HFFc6 (cell line): ENCODE measurements at regions not wholly inside any gene's neighbourhood (a gene's known extent, or its start where the extent isn't known, plus 50 kb on each side); places are given as distances from the start of the nearest gene placed in this dataset.

Experiments
- DNase-seq: peaks from one replicate; pipeline ENCODE4 v3.0.0-alpha.2; 2018
- H3K27ac Mint-ChIP-seq: 2 replicates; pipeline ENCODE4 v1.8.0; 2020; ENCODE audit warnings: mild to moderate bottlenecking, mixed read lengths
- H3K27me3 Mint-ChIP-seq: 2 replicates; pipeline ENCODE4 v1.8.0; 2021; ENCODE audit warnings: mild to moderate bottlenecking, moderate library complexity, mixed read lengths; ENCODE audit not compliant: insufficient read depth
- H3K36me3 Mint-ChIP-seq: 2 replicates; pipeline ENCODE4 v1.8.0; 2021; ENCODE audit warnings: low read depth, mixed read lengths
- H3K4me1 Mint-ChIP-seq: 2 replicates; pipeline ENCODE4 v1.8.0; 2020; ENCODE audit warnings: low read depth, mixed read lengths
- H3K4me3 Mint-ChIP-seq: 2 replicates; pipeline ENCODE4 v1.8.0; 2020; ENCODE audit warnings: mild to moderate bottlenecking, moderate library complexity, mixed read lengths
- H3K9me3 Mint-ChIP-seq: 2 replicates; pipeline ENCODE4 v1.8.0; 2020; ENCODE audit warnings: mild to moderate bottlenecking, mixed read lengths
- TF ChIP-seq, protein P1 (sequence below): fragments of 200-600 bp; sonication (generic); IDR thresholded peaks from 2 replicates; pipeline ENCODE4 v1.5.0; 2021; ENCODE audit warnings: antibody characterized with exemption, mild to moderate bottlenecking

DNA sequence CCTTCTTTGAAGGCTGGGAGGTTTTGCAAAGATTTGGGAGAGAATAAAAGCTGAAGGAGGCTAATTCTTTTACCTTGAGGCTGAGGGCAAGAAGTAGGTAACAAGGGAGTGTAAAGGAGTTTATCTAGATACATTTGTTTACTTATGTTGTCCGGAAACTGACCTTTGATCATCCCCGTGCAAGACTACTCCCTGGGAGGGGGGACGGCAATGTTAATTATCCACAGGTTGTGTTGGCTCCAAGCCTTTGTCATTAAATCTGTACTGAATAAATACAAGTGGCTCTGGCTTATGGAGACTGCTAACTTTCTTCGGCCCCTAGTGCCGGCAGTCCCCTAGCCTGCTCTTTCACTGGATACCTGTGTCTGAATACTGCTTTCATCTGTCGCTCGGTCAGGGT, 1250.6 kb upstream of the LRRTM3 start:
- no peaks in the 10 kb centered on the region for H3K4me1 Mint-ChIP-seq
- no peak overlapping the region for H3K4me3 Mint-ChIP-seq
- peaks cover 6% of the 10 kb centered on the region for H3K9me3 Mint-ChIP-seq
- no peaks in the 10 kb centered on the region for H3K36me3 Mint-ChIP-seq
- H3K27me3 Mint-ChIP-seq, result no peaks in the 10 kb centered on the region
- no peak for DNase-seq
- TF ChIP-seq, protein P1, sequence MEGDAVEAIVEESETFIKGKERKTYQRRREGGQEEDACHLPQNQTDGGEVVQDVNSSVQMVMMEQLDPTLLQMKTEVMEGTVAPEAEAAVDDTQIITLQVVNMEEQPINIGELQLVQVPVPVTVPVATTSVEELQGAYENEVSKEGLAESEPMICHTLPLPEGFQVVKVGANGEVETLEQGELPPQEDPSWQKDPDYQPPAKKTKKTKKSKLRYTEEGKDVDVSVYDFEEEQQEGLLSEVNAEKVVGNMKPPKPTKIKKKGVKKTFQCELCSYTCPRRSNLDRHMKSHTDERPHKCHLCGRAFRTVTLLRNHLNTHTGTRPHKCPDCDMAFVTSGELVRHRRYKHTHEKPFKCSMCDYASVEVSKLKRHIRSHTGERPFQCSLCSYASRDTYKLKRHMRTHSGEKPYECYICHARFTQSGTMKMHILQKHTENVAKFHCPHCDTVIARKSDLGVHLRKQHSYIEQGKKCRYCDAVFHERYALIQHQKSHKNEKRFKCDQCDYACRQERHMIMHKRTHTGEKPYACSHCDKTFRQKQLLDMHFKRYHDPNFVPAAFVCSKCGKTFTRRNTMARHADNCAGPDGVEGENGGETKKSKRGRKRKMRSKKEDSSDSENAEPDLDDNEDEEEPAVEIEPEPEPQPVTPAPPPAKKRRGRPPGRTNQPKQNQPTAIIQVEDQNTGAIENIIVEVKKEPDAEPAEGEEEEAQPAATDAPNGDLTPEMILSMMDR, result no peak
- no peak overlapping the region for H3K27ac Mint-ChIP-seq

DNA sequence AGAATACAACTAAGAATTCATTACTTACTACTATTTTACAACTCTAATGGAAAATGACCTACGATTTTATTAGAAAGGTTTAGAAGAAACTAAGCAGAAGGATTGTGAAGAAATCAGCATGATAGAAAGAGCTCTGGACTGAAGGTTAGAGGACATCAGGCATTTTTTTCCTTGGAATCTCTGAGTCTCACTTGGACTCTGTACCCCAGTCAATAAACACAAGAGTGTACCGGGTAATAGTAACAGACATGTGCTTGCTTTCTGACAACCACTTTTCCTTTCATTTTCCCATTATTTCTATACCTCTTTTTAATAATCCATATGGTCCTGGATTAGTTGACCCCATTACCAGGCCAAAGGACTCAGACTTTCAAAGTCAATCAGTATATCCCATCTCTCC, 1240.9 kb upstream of the LRRTM3 start:
- Mint-ChIP-seq H3K9me3 (peaks cover 24% of the 10 kb centered on the region), H3K27me3 (peaks cover 2% of the 10 kb centered on the region; the same call in 1 of the 2 replicates), H3K4me3 (no peak overlapping the region), H3K27ac (no peak overlapping the region), H3K4me1 (no peaks in the 10 kb centered on the region), H3K36me3 (no peaks in the 10 kb centered on the region; the same call in 1 of the 2 replicates)
- TF ChIP-seq, protein P1, result no peak
- DNase-seq, result no peak

DNA sequence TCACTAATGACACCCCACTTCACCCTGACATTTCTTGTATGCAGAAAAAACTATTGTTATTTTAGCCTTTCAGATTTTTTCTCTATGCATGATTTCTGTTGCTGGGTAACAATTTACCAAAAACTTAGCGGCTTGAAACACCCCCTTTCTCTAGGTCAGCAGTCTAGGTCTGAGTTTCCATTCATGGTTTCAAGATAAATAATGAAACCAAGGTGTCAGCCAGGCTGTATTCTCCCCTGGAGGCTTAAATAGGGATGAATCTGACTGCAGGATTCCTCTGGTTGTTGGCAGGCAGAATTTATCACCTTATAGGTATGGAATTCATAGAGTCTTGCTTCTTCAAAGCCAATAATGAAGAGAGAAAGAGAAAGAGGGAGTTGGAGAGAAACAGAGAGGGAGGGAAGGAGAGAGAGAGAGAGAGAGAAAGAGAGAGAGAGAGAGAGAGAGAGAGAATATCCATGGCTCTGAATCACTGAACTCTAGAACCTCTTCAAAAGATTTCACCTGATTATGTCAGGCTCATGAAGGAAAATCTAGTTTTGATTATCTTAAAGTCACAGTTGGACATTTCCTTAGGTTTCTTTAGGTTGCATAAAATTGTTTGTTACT, 1224.6 kb upstream of the LRRTM3 start:
- DNase-seq, result no peak
- H3K9me3 Mint-ChIP-seq, result peaks cover 34% of the 10 kb centered on the region
- TF ChIP-seq, protein P1, result no peak
- H3K36me3 Mint-ChIP-seq, result no peaks in the 10 kb centered on the region
- H3K4me1 Mint-ChIP-seq, result no peaks in the 10 kb centered on the region
- H3K4me3 Mint-ChIP-seq, result no peak overlapping the region
- no peak overlapping the region for H3K27ac Mint-ChIP-seq
- no peaks in the 10 kb centered on the region for H3K27me3 Mint-ChIP-seq

DNA sequence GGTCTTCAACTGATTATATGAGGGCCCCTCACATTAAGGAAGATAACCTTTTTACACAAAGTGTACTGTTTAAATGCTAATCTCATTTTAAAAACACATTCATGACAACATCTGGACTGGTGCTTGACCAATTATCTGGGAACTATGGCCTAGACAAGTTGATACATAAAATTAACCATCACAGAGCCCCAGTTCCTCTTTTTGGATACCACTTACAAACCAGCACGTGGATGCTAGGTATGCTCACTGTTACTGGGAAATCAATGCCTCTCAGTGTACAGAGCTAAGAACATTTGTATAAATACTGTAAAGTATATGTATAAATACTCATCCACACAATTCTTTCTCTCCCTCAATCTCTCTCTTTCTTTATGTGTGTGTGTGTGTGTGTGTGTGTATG, 1217.8 kb upstream of the LRRTM3 start:
- H3K27me3 Mint-ChIP-seq, result no peaks in the 10 kb centered on the region
- H3K27ac Mint-ChIP-seq, result no peak overlapping the region
- H3K4me1 Mint-ChIP-seq, result no peaks in the 10 kb centered on the region
- peaks cover 12% of the 10 kb centered on the region; the same call in 1 of the 2 replicates for H3K9me3 Mint-ChIP-seq
- TF ChIP-seq, protein P1, result no peak
- no peak overlapping the region for H3K4me3 Mint-ChIP-seq
- no peaks in the 10 kb centered on the region for H3K36me3 Mint-ChIP-seq
- no peak for DNase-seq

DNA sequence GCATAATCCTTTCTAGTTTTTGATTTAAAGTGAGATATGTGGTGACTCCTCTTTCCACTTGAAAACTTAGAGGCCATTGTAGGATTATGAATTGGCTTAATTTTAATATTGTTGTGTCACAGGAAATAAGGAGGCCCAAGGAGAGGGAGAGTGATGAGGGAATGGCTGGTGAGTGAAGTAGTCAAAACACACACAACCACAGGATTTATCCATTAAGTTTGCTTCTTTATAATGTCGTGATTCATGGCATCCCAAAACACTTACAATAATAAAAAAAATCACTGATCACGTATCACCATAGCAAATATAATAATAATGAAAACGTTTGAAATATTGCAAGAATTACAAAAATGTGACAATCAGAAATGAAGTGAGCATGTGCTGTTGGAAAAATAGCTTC, 1215.5 kb upstream of the LRRTM3 start:
- Mint-ChIP-seq H3K27ac (no peak overlapping the region), H3K4me3 (no peak overlapping the region)

More for the DNA sequence above, 1215.5 kb upstream of the LRRTM3 start:
- peaks cover 19% of the 10 kb centered on the region for H3K9me3 Mint-ChIP-seq
- no peaks in the 10 kb centered on the region for H3K4me1 Mint-ChIP-seq
- TF ChIP-seq, protein P1, result no peak
- no peak for DNase-seq
- peaks cover 4% of the 10 kb centered on the region; the same call in 1 of the 2 replicates for H3K36me3 Mint-ChIP-seq
- no peaks in the 10 kb centered on the region for H3K27me3 Mint-ChIP-seq
